Hepatocyte (in vitro differentiated cells): ENCODE measurements at regions not wholly inside any gene's neighbourhood (a gene's known extent, or its start where the extent isn't known, plus 50 kb on each side); places are given as distances from the start of the nearest gene placed in this dataset.

Source experiments
- EZH2 ChIP-seq: fragments of 200-600 bp; sonication (generic); IDR thresholded peaks from 2 replicates; pipeline ENCODE4 v1.6.1; 2016; ENCODE audit warnings: antibody characterized with exemption, mild to moderate bottlenecking, borderline replicate concordance
- EZH2phosphoT487 ChIP-seq: fragments of 200-600 bp; sonication (generic); IDR thresholded peaks from one replicate; pipeline ENCODE4 v1.6.1; 2018; ENCODE audit warnings: antibody characterized with exemption, mild to moderate bottlenecking, low read depth, moderate library complexity; ENCODE audit not compliant: unreplicated experiment, severe bottlenecking
- TF ChIP-seq, protein P1 (sequence below): fragments of 200-600 bp; sonication (generic); IDR thresholded peaks from 2 replicates; pipeline ENCODE4 v1.5.1; 2016; ENCODE audit warnings: antibody characterized with exemption, mild to moderate bottlenecking; ENCODE audit not compliant: poor library complexity

DNA sequence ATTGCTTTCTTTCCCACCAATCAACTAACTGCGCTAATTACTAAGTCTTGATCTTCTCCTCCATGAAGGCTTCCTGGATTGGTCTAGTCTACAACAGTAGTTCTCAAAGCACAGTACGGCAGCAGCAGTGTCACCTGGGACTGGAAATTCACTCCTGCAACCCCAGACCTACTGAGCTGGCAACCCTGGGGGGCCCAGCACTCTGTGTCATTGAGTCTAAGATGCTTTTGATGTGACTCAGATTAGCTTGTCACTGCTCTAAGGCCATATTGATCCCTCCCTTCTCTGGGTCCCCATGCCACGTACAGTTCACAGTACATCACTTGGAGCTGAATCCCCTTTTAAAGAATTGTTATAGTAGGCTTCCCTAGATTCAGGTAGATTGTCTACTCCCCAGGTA lies 65.7 kb upstream of the KMT2C start:
- TF ChIP-seq, protein P1, sequence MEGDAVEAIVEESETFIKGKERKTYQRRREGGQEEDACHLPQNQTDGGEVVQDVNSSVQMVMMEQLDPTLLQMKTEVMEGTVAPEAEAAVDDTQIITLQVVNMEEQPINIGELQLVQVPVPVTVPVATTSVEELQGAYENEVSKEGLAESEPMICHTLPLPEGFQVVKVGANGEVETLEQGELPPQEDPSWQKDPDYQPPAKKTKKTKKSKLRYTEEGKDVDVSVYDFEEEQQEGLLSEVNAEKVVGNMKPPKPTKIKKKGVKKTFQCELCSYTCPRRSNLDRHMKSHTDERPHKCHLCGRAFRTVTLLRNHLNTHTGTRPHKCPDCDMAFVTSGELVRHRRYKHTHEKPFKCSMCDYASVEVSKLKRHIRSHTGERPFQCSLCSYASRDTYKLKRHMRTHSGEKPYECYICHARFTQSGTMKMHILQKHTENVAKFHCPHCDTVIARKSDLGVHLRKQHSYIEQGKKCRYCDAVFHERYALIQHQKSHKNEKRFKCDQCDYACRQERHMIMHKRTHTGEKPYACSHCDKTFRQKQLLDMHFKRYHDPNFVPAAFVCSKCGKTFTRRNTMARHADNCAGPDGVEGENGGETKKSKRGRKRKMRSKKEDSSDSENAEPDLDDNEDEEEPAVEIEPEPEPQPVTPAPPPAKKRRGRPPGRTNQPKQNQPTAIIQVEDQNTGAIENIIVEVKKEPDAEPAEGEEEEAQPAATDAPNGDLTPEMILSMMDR = no peak
- TF ChIP-seq EZH2 = no peak
- TF ChIP-seq EZH2phosphoT487 = no peak
